DOHH2 (cell line): ENCODE measurements at regions not wholly inside any gene's neighbourhood (a gene's known extent, or its start where the extent isn't known, plus 50 kb on each side); places are given as distances from the start of the nearest gene placed in this dataset.

Source experiments
- EZH2phosphoT487 ChIP-seq: fragments of 200-600 bp; sonication (generic); IDR thresholded peaks from 2 replicates; pipeline ENCODE4 v1.6.1; 2017; ENCODE audit warnings: borderline replicate concordance, mild to moderate bottlenecking, antibody characterized with exemption, low read length, moderate library complexity, mixed read lengths
- TF ChIP-seq, protein P1 (sequence below): fragments of 200-600 bp; sonication (generic); IDR thresholded peaks from one replicate; pipeline ENCODE4 v1.5.1; 2014; ENCODE audit warnings: antibody characterized with exemption, mild to moderate bottlenecking, low read depth, low read length; ENCODE audit not compliant: poor library complexity, severe bottlenecking

DNA sequence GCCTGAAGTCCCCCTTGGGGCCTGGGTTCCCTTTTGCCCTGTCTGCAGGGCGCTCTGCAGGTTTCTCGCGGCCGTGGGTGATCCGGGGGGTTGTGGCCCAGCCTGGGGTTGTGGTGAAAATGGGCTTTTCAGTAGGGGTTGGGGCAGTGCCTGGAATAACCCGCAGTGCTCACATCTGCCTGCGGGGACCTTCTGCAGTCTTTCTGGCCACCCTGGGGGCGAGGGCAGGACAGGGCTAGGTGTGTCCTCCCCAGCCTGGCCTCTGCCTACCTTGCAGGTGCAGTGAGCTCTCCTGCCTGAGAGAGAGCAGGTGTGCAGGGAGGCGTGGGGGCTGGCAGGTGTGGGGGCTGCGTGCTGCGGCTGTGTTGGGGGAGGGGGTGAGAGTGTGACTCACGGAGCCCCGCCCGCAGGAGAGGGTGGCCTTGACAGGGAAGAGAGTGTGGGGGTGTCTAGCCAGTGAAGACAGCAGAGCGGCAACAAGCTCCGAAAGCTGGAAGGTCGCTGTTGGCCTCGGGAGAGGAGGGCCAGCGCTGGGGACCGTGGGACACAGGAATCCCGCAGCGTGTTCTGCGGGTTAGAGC, 131.4 kb downstream of the MRPL36 start:
- TF ChIP-seq, protein P1, sequence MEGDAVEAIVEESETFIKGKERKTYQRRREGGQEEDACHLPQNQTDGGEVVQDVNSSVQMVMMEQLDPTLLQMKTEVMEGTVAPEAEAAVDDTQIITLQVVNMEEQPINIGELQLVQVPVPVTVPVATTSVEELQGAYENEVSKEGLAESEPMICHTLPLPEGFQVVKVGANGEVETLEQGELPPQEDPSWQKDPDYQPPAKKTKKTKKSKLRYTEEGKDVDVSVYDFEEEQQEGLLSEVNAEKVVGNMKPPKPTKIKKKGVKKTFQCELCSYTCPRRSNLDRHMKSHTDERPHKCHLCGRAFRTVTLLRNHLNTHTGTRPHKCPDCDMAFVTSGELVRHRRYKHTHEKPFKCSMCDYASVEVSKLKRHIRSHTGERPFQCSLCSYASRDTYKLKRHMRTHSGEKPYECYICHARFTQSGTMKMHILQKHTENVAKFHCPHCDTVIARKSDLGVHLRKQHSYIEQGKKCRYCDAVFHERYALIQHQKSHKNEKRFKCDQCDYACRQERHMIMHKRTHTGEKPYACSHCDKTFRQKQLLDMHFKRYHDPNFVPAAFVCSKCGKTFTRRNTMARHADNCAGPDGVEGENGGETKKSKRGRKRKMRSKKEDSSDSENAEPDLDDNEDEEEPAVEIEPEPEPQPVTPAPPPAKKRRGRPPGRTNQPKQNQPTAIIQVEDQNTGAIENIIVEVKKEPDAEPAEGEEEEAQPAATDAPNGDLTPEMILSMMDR: no peak
- TF ChIP-seq EZH2phosphoT487: no peak
